Transverse colon (tissue), 4 donors: ENCODE measurements at regions not wholly inside any gene's neighbourhood (a gene's known extent, or its start where the extent isn't known, plus 50 kb on each side); places are given as distances from the start of the nearest gene placed in this dataset.

Experiments used
- DNase-seq: peaks from one replicate; pipeline ENCODE4 v3.0.0-alpha.2; 2019
- H3K27ac ChIP-seq, 4 donors: fragments of 200-600 bp; sonication (generic); 2 replicates each; pipeline ENCODE4 v1.5.1; 2016 to 2018; ENCODE audit warnings: inconsistent platforms in 4 of 4
- H3K27me3 ChIP-seq: fragments of 200-600 bp; sonication (generic); 2 replicates; pipeline ENCODE4 v1.5.1; 2017; ENCODE audit warnings: inconsistent platforms
- H3K36me3 ChIP-seq, 4 donors: fragments of 200-600 bp; sonication (generic); 2 replicates each; pipeline ENCODE4 v1.5.1; 2017 to 2019; ENCODE audit warnings: inconsistent platforms in 4 of 4
- H3K4me1 ChIP-seq, 4 donors: fragments of 200-600 bp; sonication (generic); 2 replicates each; pipeline ENCODE4 v1.5.1; 2017 to 2020; ENCODE audit warnings: inconsistent platforms in 4 of 4
- H3K4me3 ChIP-seq, 4 donors: fragments of 200-600 bp; sonication (generic); 1 replicate in 1 of 4; 2 replicates in 3 of 4; pipeline versions ENCODE4 v1.5.1 to v1.6.1; 2017 to 2019; ENCODE audit warnings: inconsistent platforms in 4 of 4
- H3K9me3 ChIP-seq, 2 donors: fragments of 200-600 bp; sonication (generic); 2 replicates each; pipeline ENCODE4 v1.5.1; 2017 to 2019; ENCODE audit warnings: inconsistent platforms in 2 of 2
- CTCF ChIP-seq, 5 experiments: fragments of 200-600 bp in 3 of 5; fragments of 450-650 bp in 2 of 5; sonication (generic) in 3 of 5; IDR thresholded peaks; 1 replicate in 2 of 5; 2 replicates in 3 of 5; pipeline ENCODE4 v1.5.1; 2016 to 2017; ENCODE audit warnings: antibody characterized with exemption in 5 of 5, inconsistent platforms in 3 of 5, mild to moderate bottlenecking in 2 of 5, moderate library complexity in 1 of 5
- EP300 ChIP-seq: sonication (generic); formaldehyde crosslinking; IDR thresholded peaks from one replicate; pipeline ENCODE4 v1.6.1; 2017; ENCODE audit warnings: antibody characterized with exemption, low read depth
- POLR2A ChIP-seq: fragments of 450-650 bp; IDR thresholded peaks from one replicate; pipeline ENCODE4 v1.6.1; 2016; ENCODE audit warnings: antibody characterized with exemption, mild to moderate bottlenecking, moderate library complexity
- POLR2AphosphoS5 ChIP-seq, 3 donors: sonication (generic); formaldehyde crosslinking; IDR thresholded peaks; one replicate each; pipeline ENCODE4 v1.6.1; 2016; ENCODE audit warnings: antibody characterized with exemption in 3 of 3
- WGBS, 2 donors: methylation state at CpG; one replicate each; pipeline ENCODE4 v1.1.5; 2018; ENCODE audit warnings: low coverage in 1 of 2; 5-methylcytosine and 5-hydroxymethylcytosine counted together
- in situ Hi-C, 4 donors: fragments of 200-750 bp; cut with MboI; loops; one replicate each; pipeline versions ENCODE4 v1.15.0 to v1.15.1; 2017; ENCODE audit warnings: low sequenced_read_pairs in 3 of 4, low pct_ligation_motif_present in 1 of 4, low pct_unique_long_range_greater_than_20kb in 1 of 4
- intact Hi-C: fragments of 100-400 bp; cut with DNase I; formaldehyde crosslinking; loops from one replicate; pipeline ENCODE4 v1.15.1; 2023; ENCODE audit warnings: low total_unique reads

DNA sequence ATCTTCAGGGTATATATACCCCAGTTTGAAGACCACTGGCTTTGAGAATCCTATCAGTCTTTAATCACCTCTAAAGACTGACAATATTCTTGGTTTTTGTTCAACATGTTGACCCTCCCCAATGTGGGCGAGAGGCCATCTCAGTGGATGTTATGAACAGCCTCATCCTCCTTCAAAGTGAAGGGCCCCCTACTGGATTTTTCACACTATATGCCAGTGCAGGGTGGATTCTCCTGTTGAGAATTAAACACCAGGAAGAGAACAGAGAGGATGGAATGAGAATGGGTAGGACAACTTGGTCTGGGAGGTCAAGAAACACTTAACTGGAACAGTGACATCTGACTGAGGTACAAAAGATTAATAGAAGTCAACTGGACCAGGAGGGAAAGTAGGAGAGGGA lies 327.1 kb downstream of the MAFB start:
- H3K36me3 ChIP-seq, result no peaks in the 10 kb centered on the region
- H3K9me3 ChIP-seq, result no peaks in the 10 kb centered on the region
- TF ChIP-seq EP300 (no peak), POLR2A (no peak), POLR2AphosphoS5 (IDR thresholded peaks at IDR 0.05) (no peak), CTCF (IDR thresholded peaks at IDR 0.05) (no peak)
- WGBS, 2 donors, result 81 to 88% methylated on average over 1 of the region's 1 CpG
- no peak overlapping the region for H3K4me3 ChIP-seq
- no peaks in the 10 kb centered on the region for H3K27me3 ChIP-seq
- intact Hi-C loops (no loop called here), in situ Hi-C loops (no loop called here)
- no peak overlapping the region for H3K27ac ChIP-seq
- no peak for DNase-seq
- no peaks in the 10 kb centered on the region for H3K4me1 ChIP-seq

GRCh38 chr20:40359131-40359912 lies 329.7 kb downstream of the MAFB start:
- WGBS, 2 donors, result 64 to 68% methylated on average over 5 of the region's 5 CpGs
- intact Hi-C loops, result no loop called here
- DNase-seq, result no peak

DNA sequence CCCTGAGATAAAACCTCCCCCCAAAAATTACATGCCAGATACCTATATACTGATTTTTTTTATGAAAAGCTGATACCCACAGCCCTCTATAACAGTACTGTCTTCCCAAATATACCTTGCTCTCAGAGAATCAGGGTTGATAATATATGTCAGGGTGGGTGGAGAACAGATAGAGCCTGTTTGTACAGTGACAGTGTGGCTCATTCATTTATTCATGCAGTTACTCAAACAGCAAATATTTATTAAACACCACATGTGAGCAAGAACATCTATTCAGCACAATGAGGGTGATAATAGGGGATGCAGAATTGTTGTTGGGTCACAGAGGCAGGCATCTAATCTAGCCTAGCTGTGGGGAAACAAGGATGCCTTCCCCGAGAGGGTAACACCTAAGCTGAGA lies 334.2 kb downstream of the MAFB start:
- Histone ChIP-seq H3K4me3 (no peak overlapping the region), H3K36me3 (no peaks in the 10 kb centered on the region), H3K27ac (no peak overlapping the region), H3K9me3 (no peaks in the 10 kb centered on the region), H3K4me1 (no peaks in the 10 kb centered on the region), H3K27me3 (no peaks in the 10 kb centered on the region)
- no peak for DNase-seq
- intact Hi-C loops, result no loop called here
- TF ChIP-seq CTCF (IDR thresholded peaks at IDR 0.05) (no peak), POLR2AphosphoS5 (IDR thresholded peaks at IDR 0.05) (no peak), EP300 (no peak), POLR2A (no peak)
- in situ Hi-C loops, result no loop called here
- WGBS, 2 donors, result 71 to 78% methylated on average over 1 of the region's 1 CpG

More at GRCh38 chr20:40359131-40359912, 329.7 kb downstream of the MAFB start:
- H3K27ac ChIP-seq, result no peak overlapping the region
- H3K9me3 ChIP-seq, result no peaks in the 10 kb centered on the region
- in situ Hi-C loops, result no loop called here
- no peaks in the 10 kb centered on the region for H3K4me1 ChIP-seq
- no peak for TF ChIP-seq EP300
- TF ChIP-seq CTCF (IDR thresholded peaks at IDR 0.05), result no peak
- no peak for TF ChIP-seq POLR2A
- no peaks in the 10 kb centered on the region for H3K36me3 ChIP-seq
- H3K4me3 ChIP-seq, result no peak overlapping the region
- H3K27me3 ChIP-seq, result no peaks in the 10 kb centered on the region

GRCh38 chr20:40343390-40343789 lies 345.6 kb downstream of the MAFB start:
- no peak for DNase-seq
- Histone ChIP-seq H3K36me3 (no peaks in the 10 kb centered on the region), H3K27me3 (no peaks in the 10 kb centered on the region), H3K27ac (no peak overlapping the region), H3K4me3 (no peak overlapping the region), H3K9me3 (peaks cover 12 to 14% of the 10 kb centered on the region in 2 donors), H3K4me1 (no peaks in the 10 kb centered on the region)
- TF ChIP-seq CTCF (IDR thresholded peaks at IDR 0.05), result no peak
- TF ChIP-seq POLR2A, result no peak
- no peak for TF ChIP-seq EP300
- TF ChIP-seq POLR2AphosphoS5 (IDR thresholded peaks at IDR 0.05), result no peak
- intact Hi-C loops (no loop called here), in situ Hi-C loops (no loop called here)
